Liver (tissue), 8 donors: ENCODE measurements at regions not wholly inside any gene's neighbourhood (a gene's known extent, or its start where the extent isn't known, plus 50 kb on each side); places are given as distances from the start of the nearest gene placed in this dataset.

Experiments used
- DNase-seq: peaks from one replicate; pipeline ENCODE4 v3.0.0-alpha.2; 2017; ENCODE audit warnings: low spot score
- H3K27ac ChIP-seq, 2 donors: one replicate each; pipeline ENCODE4 v1.7.0; 2013; ENCODE audit warnings: inconsistent platforms in 2 of 2, low read length in 2 of 2, control low read depth in 1 of 2, low read depth in 1 of 2, mild to moderate bottlenecking in 1 of 2
- H3K27me3 ChIP-seq, 4 donors: one replicate each; pipeline versions ENCODE4 v1.6.1 to v1.7.0; 2013; ENCODE audit warnings: low read length in 3 of 4, inconsistent platforms in 1 of 4, mild to moderate bottlenecking in 1 of 4, moderate library complexity in 1 of 4; ENCODE audit not compliant: control insufficient read depth in 4 of 4, insufficient read depth in 4 of 4
- H3K36me3 ChIP-seq, 4 donors: one replicate each; pipeline versions ENCODE4 v1.6.1 to v1.7.0; 2013; ENCODE audit warnings: low read length in 3 of 4, mild to moderate bottlenecking in 3 of 4, low read depth in 1 of 4, moderate library complexity in 1 of 4; ENCODE audit not compliant: control insufficient read depth in 4 of 4, insufficient read depth in 3 of 4
- H3K4me1 ChIP-seq, 4 donors: one replicate each; pipeline versions ENCODE4 v1.6.1 to v1.7.0; 2013; ENCODE audit warnings: low read length in 3 of 4, mild to moderate bottlenecking in 3 of 4, moderate library complexity in 1 of 4; ENCODE audit not compliant: control insufficient read depth in 4 of 4, insufficient read depth in 4 of 4
- H3K4me3 ChIP-seq, 3 donors: one replicate each; pipeline versions ENCODE4 v1.6.1 to v1.7.0; 2013; ENCODE audit warnings: low read length in 3 of 3, control low read depth in 1 of 3, low read depth in 1 of 3, mild to moderate bottlenecking in 1 of 3
- H3K9ac ChIP-seq, 2 donors: one replicate each; pipeline ENCODE4 v1.7.0; 2013; ENCODE audit warnings: low read length in 2 of 2, mild to moderate bottlenecking in 2 of 2, moderate library complexity in 2 of 2, control low read depth in 1 of 2, low read depth in 1 of 2
- H3K9me3 ChIP-seq, 4 donors: one replicate each; pipeline versions ENCODE4 v1.6.1 to v1.7.0; 2013; ENCODE audit warnings: low read length in 3 of 4; ENCODE audit not compliant: control insufficient read depth in 4 of 4
- ATF3 ChIP-seq: IDR thresholded peaks from 2 replicates; pipeline ENCODE4 v1.6.1; 2016; ENCODE audit warnings: antibody characterized with exemption
- CTCF ChIP-seq: fragments of 150-350 bp; IDR thresholded peaks from 2 replicates; pipeline ENCODE4 v1.5.1; 2017; ENCODE audit warnings: improper control_type of control experiment, low read depth, low read length; ENCODE audit not compliant: missing input control
- EGR1 ChIP-seq, 2 donors: IDR thresholded peaks; 2 replicates each; pipeline ENCODE4 v1.6.1; 2016 to 2018; ENCODE audit warnings: antibody characterized with exemption in 2 of 2, low read depth in 2 of 2
- FOXA1 ChIP-seq: IDR thresholded peaks from 2 replicates; pipeline ENCODE4 v1.6.1; 2016; ENCODE audit warnings: antibody characterized with exemption
- FOXA2 ChIP-seq: IDR thresholded peaks from 2 replicates; pipeline ENCODE4 v1.6.1; 2016; ENCODE audit warnings: antibody characterized with exemption
- GABPA ChIP-seq, 2 donors: IDR thresholded peaks in 1 of 2; conservative IDR thresholded peaks in 1 of 2; 2 replicates each; pipeline ENCODE4 v1.6.1; 2016; ENCODE audit warnings: antibody characterized with exemption in 2 of 2, mild to moderate bottlenecking in 1 of 2, moderate library complexity in 1 of 2
- HNF4A ChIP-seq, 2 donors: conservative IDR thresholded peaks; 2 replicates each; pipeline ENCODE4 v1.6.1; 2016; ENCODE audit warnings: antibody characterized with exemption in 2 of 2, mild to moderate bottlenecking in 2 of 2
- HNF4G ChIP-seq: IDR thresholded peaks from 2 replicates; pipeline ENCODE4 v1.6.1; 2016; ENCODE audit warnings: antibody characterized with exemption
- JUND ChIP-seq, 2 donors: IDR thresholded peaks; 2 replicates each; pipeline ENCODE4 v1.6.1; 2016; ENCODE audit warnings: antibody characterized with exemption in 2 of 2
- MAX ChIP-seq: IDR thresholded peaks from 2 replicates; pipeline ENCODE4 v1.6.1; 2016; ENCODE audit warnings: antibody characterized with exemption
- NR2F2 ChIP-seq: IDR thresholded peaks from 2 replicates; pipeline ENCODE4 v1.6.1; 2016; ENCODE audit warnings: antibody characterized with exemption
- RAD21 ChIP-seq, 2 donors: IDR thresholded peaks; 2 replicates each; pipeline ENCODE4 v1.6.1; 2016; ENCODE audit warnings: antibody characterized with exemption in 2 of 2, mild to moderate bottlenecking in 2 of 2
- REST ChIP-seq: IDR thresholded peaks from 2 replicates; pipeline ENCODE4 v1.6.1; 2016; ENCODE audit warnings: antibody characterized with exemption, mild to moderate bottlenecking
- RXRA ChIP-seq, 2 donors: IDR thresholded peaks; 2 replicates each; pipeline ENCODE4 v1.6.1; 2017 to 2018; ENCODE audit warnings: antibody characterized with exemption in 2 of 2, mild to moderate bottlenecking in 1 of 2
- SP1 ChIP-seq: IDR thresholded peaks from 2 replicates; pipeline ENCODE4 v1.6.1; 2018; ENCODE audit warnings: antibody characterized with exemption, mild to moderate bottlenecking
- TAF1 ChIP-seq: conservative IDR thresholded peaks from 2 replicates; pipeline ENCODE4 v1.6.1; 2016; ENCODE audit warnings: antibody characterized with exemption, mild to moderate bottlenecking
- YY1 ChIP-seq: IDR thresholded peaks from 2 replicates; pipeline ENCODE4 v1.6.1; 2016; ENCODE audit warnings: antibody characterized with exemption, mild to moderate bottlenecking
- ZBTB33 ChIP-seq: IDR thresholded peaks from 2 replicates; pipeline ENCODE4 v1.6.1; 2016; ENCODE audit warnings: antibody characterized with exemption
- whole genome bisulfite sequencing: extraction: QIAGEN DNeasy Blood & Tissue Kit; methylation state at CpG from one replicate; pipeline ENCODE4 v1.1.7; 2013; 5-methylcytosine and 5-hydroxymethylcytosine counted together
- donor health status: healthy.
- donor health status: healthy.
- donor health status: healthy.
- donor health status: healthy.
- donor health status: healthy.

GRCh38 chr2:224182498-224182897 lies 143.4 kb upstream of the SERPINE2 start:
- 72% methylated on average over 3 of the region's 3 CpGs for WGBS
- H3K36me3 ChIP-seq = no peaks in the 10 kb centered on the region

GRCh38 chr2:224181534-224182155 lies 142.6 kb upstream of the SERPINE2 start:
- WGBS = 91% methylated on average over 6 of the region's 6 CpGs
- Histone ChIP-seq H3K4me1 (no peaks in the 10 kb centered on the region), H3K27ac (no peak overlapping the region), H3K36me3 (no peaks in the 10 kb centered on the region), H3K9ac (no peak overlapping the region), H3K9me3 (no peaks in the 10 kb centered on the region), H3K4me3 (no peak overlapping the region), H3K27me3 (no peaks in the 10 kb centered on the region)
- DNase-seq = no peak
- no peak for TF ChIP-seq GABPA (IDR thresholded peaks at IDR 0.05 in 1 of 2, conservative IDR thresholded peaks at IDR 0.05 in 1 of 2)
- no peak for TF ChIP-seq ATF3
- no peak for TF ChIP-seq JUND (IDR thresholded peaks at IDR 0.05)
- TF ChIP-seq ZBTB33 = no peak
- no peak for TF ChIP-seq YY1
- no peak for TF ChIP-seq NR2F2
- no peak for TF ChIP-seq CTCF
- TF ChIP-seq MAX = no peak
- TF ChIP-seq SP1 = no peak

More at GRCh38 chr2:224182498-224182897, 143.4 kb upstream of the SERPINE2 start:
- TF ChIP-seq EGR1 (IDR thresholded peaks at IDR 0.05; ENCODE audit: low read depth in 2 of 2) (no peak), RAD21 (IDR thresholded peaks at IDR 0.05) (no peak), YY1 (no peak)
- no peaks in the 10 kb centered on the region for H3K27me3 ChIP-seq
- H3K4me1 ChIP-seq = no peaks in the 10 kb centered on the region
- peaks cover 0 to 4% (median 2%) of the 10 kb centered on the region in 4 donors for H3K9me3 ChIP-seq
- no peak overlapping the region for H3K9ac ChIP-seq
- H3K27ac ChIP-seq = no peak overlapping the region
- no peak overlapping the region for H3K4me3 ChIP-seq
- no peak for DNase-seq

- H3K36me3 ChIP-seq = no peaks in the 10 kb centered on the region
- H3K4me3 ChIP-seq = no peak overlapping the region
- DNase-seq = no peak
- WGBS = 85% methylated on average over 4 of the region's 4 CpGs
- H3K9ac ChIP-seq = no peak overlapping the region
- no peaks in the 10 kb centered on the region for H3K27me3 ChIP-seq
- H3K4me1 ChIP-seq = no peaks in the 10 kb centered on the region
- no peak overlapping the region for H3K27ac ChIP-seq
- TF ChIP-seq YY1 (no peak), HNF4G (no peak), REST (no peak), RXRA (IDR thresholded peaks at IDR 0.05) (no peak), FOXA2 (no peak), TAF1 (no peak), HNF4A (conservative IDR thresholded peaks at IDR 0.05) (no peak), FOXA1 (no peak), GABPA (IDR thresholded peaks at IDR 0.05 in 1 of 2, conservative IDR thresholded peaks at IDR 0.05 in 1 of 2) (no peak), MAX (no peak), SP1 (no peak)
- no peaks in the 10 kb centered on the region for H3K9me3 ChIP-seq
Measured at GRCh38 chr2:224180810-224181209, 141.7 kb upstream of the SERPINE2 start.
